ENCODE measurements at regions not wholly inside any gene's neighbourhood (a gene's known extent, or its start where the extent isn't known, plus 50 kb on each side); places are given as distances from the start of the nearest gene placed in this dataset.

GRCh38 chr2:78351208-78351607 lies 674.3 kb upstream of the REG3G start:
- TF ChIP-seq CTCF (conservative IDR thresholded peaks at IDR 0.05) (peak; percentile 53), ZFX (IDR thresholded peaks at IDR 0.05) (no peak)
